ENCODE measurements at regions not wholly inside any gene's neighbourhood (a gene's known extent, or its start where the extent isn't known, plus 50 kb on each side); places are given as distances from the start of the nearest gene placed in this dataset.

GRCh38 chrX:128309311-128309710 lies 257.1 kb upstream of the ACTRT1 start:
- H2AFZ ChIP-seq (ENCODE audit: control insufficient read depth, low read depth, low read length): no peak overlapping the region
- FAIRE-seq (no peak), DNase-seq (ENCODE audit: low read depth, low spot score) (no peak), ATAC-seq (no peak)
- in situ Hi-C loops (cut with MboI): no loop called here
- ChIA-PET SMC1A (ENCODE audit: uncharacterized antibody, unreplicated experiment) (no interaction called here), RAD21 (ENCODE audit: unreplicated experiment) (no interaction called here), CTCF (no interaction called here), POLR2A (no interaction called here)
- no peak overlapping the region for H3K4me2 ChIP-seq (ENCODE audit: control insufficient read depth, insufficient read depth)
- no peaks in the 10 kb centered on the region for H3K79me2 ChIP-seq (ENCODE audit: control insufficient read depth, insufficient read depth, low read length)
- intact Hi-C loops (cut with micrococcal nuclease; ENCODE audit: unreplicated experiment): no loop called here
- H3K4me1 ChIP-seq (ENCODE audit: control insufficient read depth, insufficient read depth, low read length): no peaks in the 10 kb centered on the region
- no peaks in the 10 kb centered on the region for H3K36me3 ChIP-seq (ENCODE audit: control insufficient read depth in 2 of 2, insufficient read depth in 2 of 2, low read length in 1 of 2)
- no peak overlapping the region for H3K27ac ChIP-seq (ENCODE audit: control insufficient read depth, insufficient read depth)
- TF ChIP-seq ESRRA (IDR thresholded peaks at IDR 0.05; ENCODE audit: low read length): no peak
- no peak for TF ChIP-seq DPF2 (IDR thresholded peaks at IDR 0.05)
- TF ChIP-seq POLR2AphosphoS5 (IDR thresholded peaks at IDR 0.05; ENCODE audit: low read length): no peak
- no peak for TF ChIP-seq ZBTB11 (CRISPR knock-in tag; IDR thresholded peaks at IDR 0.05)
- TF ChIP-seq NFYB (IDR thresholded peaks at IDR 0.05; ENCODE audit: insufficient read depth, low read depth, low read length): no peak
- no peak for TF ChIP-seq SREBF2 (IDR thresholded peaks at IDR 0.05; ENCODE audit: low read length)
- TF ChIP-seq MYB (IDR thresholded peaks at IDR 0.05; ENCODE audit: borderline replicate concordance, low read depth, low read length): no peak
- TF ChIP-seq SREBF1 (IDR thresholded peaks at IDR 0.05; ENCODE audit: low read length): no peak
- TF ChIP-seq CREM (IDR thresholded peaks at IDR 0.05; ENCODE audit: low read depth): no peak
- TF ChIP-seq USF2 (IDR thresholded peaks at IDR 0.05; ENCODE audit: borderline replicate concordance, low read depth, low read length): no peak
- H3K4me3 ChIP-seq: no peak overlapping the region
- H3K9ac ChIP-seq (ENCODE audit: control insufficient read depth, insufficient read depth, low read length): no peak overlapping the region
- H4K20me1 ChIP-seq (ENCODE audit: control insufficient read depth, insufficient read depth): no peaks in the 10 kb centered on the region
- no peaks in the 10 kb centered on the region for H3K27me3 ChIP-seq (replicated peaks in 1 of 2; ENCODE audit: control insufficient read depth in 2 of 2, insufficient read depth in 2 of 2, low read length in 1 of 2)
- WGBS (ENCODE audit: insufficient coverage, insufficient replicate concordance, low lambda C conversion rate, missing lambda C conversion rate): 0% methylated on average over 1 of the region's 1 CpG
- no TSS peak for BruUV-seq (replicated peaks)
- no peaks in the 10 kb centered on the region for H3K9me3 ChIP-seq (replicated peaks; ENCODE audit: control insufficient read depth, insufficient read depth, low read length)
